GM20000 (cell line): ENCODE measurements at regions not wholly inside any gene's neighbourhood (a gene's known extent, or its start where the extent isn't known, plus 50 kb on each side); places are given as distances from the start of the nearest gene placed in this dataset.

ENCODE experiments used
- DNase-seq: peaks from one replicate; pipeline ENCODE4 v3.0.0; 2012; ENCODE audit warnings: low spot score
- CTCF ChIP-seq: IDR thresholded peaks from 2 replicates; pipeline ENCODE4 v1.5.1; 2012; ENCODE audit warnings: mild to moderate bottlenecking, control low read depth; ENCODE audit errors: extremely low read depth, missing control alignments

GRCh38 chr19:16000024-16000663 lies 51.3 kb downstream of the OR10H4 start:
- TF ChIP-seq CTCF, result no peak
- no peak for DNase-seq

DNA sequence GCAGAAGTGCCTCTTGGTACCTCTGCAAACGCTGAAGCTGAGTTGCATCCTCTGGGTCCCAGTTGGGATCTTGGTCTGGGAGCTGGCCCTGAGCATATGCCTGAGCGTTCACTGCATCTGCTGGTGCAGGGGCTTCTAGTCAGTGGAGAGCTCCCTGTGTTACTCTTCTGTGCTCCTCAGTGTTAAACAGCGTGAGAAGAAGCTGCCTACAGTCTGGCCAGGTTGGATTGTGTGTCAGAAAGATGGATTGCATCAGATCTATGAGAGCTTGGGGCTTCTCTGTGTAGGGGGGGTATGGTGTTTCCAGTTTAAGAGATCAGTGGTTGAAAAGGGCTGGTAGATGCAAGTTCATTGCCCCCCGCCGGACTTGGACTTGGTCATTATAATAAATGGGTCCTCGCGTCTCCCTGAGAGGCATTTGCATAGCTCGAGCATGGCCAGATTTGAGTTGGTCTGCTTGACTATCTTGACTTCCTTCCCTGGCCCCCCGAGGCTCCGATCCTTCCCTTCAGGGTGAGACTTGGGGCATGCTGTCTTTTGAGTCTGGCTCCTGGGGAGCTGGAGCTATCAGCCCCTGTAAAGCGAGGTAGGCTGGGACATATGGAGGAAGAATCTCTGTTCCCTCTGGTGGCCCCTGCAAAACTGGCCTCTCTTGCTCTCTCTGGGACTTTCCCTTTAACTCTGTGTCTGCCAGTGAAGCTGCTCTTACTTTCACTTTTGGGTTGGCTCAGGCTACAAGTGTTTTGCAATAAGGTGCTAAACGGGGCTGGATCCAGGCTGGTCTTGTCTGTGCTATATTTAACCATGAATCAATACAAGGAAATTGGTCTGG lies 52.9 kb downstream of the OR10H4 start:
- TF ChIP-seq CTCF, result no peak
- peak; percentile 80 for DNase-seq

DNA sequence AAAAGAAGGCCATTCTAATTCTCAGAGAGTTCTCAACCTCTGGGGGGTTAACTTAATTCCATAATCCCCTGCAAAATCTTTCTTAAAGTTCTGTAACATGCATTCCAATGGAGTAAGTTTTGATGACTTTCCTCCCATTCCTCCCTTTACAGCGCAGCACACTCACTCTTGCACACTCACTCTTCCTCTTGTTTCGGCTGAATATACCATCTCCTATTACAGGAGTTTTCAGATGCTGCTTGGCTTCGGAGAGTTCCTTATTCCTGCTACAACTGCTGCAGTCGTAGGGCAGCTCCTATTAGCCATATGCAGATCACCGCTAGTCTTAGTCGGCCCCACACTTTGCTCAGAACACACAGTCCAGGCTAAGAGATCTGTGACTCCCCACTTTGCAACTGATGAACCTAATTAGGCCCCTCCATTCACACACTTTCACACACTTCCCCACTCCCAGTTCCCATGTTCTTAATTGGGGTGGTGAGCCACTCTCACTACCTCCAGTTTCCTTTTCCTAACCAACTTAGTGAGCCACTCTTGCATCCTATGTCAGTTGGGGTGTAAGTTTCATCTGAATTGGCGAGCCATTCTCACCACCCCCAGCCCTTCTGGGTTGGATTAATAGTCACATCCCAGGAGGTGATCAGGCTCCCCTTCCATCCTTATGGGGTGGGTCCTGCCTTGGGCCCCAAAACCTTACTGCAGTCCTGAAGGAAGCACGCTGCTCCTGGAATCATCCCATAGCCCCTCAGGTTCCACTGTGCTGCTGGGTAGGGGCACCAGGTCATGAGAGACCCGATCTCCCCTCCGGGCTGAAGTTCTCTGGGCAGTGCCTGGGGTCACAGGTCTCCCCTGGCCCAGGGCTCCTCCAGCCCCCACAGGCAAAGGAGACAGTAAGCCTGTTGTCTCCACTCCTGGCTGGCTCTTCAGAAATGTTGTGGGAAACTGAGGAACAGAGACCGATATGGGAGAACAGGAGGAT lies 53.9 kb downstream of the OR10H4 start:
- TF ChIP-seq CTCF, result no peak
- DNase-seq, result no peak

GRCh38 chr19:16003391-16003790 lies 54.6 kb downstream of the OR10H4 start:
- no peak for TF ChIP-seq CTCF
- no peak for DNase-seq

- TF ChIP-seq CTCF, result no peak
- no peak for DNase-seq
Observed at GRCh38 chr19:16005925-16006324, 57.1 kb downstream of the OR10H4 start.

DNA sequence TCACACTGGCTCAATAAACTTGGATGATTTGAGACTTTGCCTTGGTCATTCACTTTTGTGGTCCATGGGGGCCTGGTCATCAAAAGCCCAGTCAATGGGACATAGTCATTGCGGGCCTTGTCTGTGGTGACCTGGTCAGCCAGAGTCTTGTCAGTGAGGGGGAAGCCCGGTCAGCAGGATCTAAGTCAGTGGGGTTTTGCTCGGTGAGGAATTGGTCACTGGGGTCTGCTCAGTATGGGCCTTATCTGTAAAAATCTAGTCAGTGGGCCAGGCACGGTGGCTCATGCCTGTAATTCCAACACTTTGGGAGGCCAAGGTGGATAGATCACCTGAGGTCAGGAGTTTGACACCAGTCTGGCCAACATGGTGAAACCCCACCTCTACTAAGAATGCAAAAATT lies 63.7 kb upstream of the TPM4 start:
- DNase-seq, result no peak
- TF ChIP-seq CTCF, result no peak
